ENCODE measurements at regions not wholly inside any gene's neighbourhood (a gene's known extent, or its start where the extent isn't known, plus 50 kb on each side); places are given as distances from the start of the nearest gene placed in this dataset.

DNA sequence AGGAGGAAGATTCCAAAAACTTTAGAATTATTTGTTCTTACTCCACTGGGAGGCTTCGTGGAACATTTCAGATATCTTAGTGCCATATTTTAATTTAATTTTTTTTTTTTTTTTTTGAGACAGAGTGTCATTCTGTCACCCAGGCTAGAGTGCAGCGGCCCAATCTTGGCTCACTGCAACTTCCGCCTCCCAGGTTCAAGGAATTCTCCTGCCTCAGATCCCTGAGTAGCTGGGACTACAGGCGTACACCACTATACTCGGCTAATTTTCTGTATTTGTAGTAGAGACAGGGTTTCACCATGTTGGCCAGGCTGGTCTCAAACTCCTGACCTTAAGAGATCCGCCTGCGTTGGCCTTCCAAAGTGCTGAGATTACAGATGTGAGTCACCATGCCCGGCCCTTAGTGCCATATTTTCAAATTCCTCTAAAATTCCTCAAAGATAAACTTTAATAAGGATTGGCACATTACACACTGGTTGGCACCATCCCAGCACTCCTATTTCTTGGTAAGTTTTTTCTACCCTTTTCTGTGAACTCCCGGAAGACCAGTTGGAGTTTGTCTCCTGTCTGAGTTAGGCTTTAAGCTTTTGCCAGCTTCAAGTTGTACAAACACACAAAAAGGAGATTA is 693.7 kb downstream of the MCTP2 start:
- DNase-seq: no peak

GRCh38 chr15:94925680-94926079 is 694.3 kb downstream of the MCTP2 start:
- no peak for DNase-seq

GRCh38 chr15:94927003-94927402 is 695.6 kb downstream of the MCTP2 start:
- DNase-seq: no peak

DNA sequence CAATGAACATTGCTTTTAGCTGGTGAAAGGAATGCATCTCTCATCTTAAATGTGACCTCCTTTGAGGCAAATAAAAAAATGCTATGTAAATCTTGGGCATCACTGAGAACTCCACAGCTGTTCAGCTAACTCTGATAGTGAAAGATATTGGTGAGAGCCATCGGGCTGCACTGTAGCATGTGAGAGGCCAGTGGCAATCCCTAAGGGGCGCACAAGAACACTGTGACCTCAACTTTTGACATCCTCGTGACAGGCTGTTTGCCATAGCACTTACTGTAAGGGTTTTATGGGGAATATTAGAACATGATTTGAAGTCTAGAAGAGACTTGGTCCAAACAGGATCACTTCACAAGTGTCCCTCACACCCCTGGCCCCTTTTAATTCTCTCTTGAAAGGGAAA is 697.9 kb downstream of the MCTP2 start:
- DNase-seq: no peak

DNA sequence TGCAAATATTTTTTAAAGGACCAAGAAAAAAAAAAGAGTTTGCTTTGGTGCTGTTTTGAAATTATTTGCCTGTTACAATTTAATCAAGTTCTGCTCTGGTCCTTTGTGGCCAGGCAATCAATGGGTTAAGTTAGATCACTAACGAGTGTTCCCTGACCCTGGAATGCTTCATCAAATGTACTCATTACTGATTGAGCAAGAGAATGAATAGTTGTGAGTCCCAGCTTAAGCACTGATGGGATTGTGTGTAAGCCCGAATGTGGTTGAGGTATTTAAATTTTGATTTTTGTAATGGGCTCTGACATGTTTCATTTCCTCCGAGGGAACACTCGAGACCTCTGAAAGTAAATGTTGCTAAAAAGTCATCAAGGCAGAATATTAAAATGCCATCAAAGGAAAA is 699.1 kb downstream of the MCTP2 start:
- no peak for DNase-seq

GRCh38 chr15:94930960-94931359 is 699.6 kb downstream of the MCTP2 start:
- no peak for DNase-seq

DNA sequence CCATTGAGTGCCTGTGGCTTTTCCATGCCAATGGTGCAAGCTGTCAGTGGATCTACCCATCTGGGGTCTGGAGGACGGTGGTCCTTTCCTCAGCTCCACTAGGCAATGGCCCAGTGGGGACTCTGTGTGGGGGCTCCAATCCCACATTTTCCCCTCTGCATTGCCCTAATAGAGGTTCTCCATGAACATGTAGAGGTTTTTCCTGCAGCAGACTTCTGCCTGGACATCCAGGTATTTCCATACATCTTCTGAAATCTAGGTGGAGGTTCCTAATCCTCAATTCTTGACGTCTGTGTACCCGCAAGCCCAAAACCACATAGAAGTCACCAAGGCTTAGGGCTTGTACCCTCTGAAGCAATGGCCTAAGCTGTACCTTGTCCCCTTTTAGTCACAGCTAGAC is 703.1 kb downstream of the MCTP2 start:
- no peak for DNase-seq

DNA sequence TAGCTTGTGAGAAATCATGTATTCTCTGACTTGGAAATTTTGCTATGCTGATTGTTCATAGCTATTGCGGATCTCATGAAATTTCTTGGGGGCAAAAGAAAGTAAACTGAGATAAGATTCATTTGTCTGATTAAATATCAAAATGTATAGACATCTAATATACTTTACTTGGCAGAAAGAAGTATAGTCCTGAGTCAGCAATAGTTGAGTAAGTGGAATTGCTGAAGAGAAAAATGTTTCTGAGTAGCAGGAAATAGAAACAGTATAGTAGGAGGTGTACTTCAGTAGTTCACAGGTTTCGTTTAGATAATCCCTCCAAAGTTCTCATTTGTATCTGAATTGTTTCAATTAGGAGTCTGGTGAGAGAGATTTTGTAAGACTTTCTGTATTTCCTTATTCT is 705.9 kb downstream of the MCTP2 start:
- DNase-seq: no peak

- no peak for DNase-seq
These were observed 712.5 kb downstream of the MCTP2 start for GRCh38 chr15:94943888-94944287.

DNA sequence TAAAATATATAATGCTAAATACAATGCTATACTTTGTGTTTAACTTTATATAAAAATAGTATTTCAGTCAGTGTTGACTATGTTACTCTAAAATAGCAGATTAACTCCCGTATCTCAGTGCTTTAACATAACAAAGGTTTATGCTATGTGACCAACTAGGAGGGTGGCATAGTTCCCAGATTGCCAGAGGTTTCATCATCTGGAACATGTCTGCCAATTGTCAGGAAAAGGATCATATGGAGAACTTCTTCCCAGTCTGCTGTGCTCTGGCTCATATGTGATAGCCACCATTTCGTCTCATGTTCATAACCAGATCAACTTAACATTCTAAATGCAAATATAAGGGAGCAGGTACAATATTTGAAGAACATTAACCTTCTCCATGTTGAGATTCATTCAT is 720.2 kb downstream of the MCTP2 start:
- DNase-seq: no peak

DNA sequence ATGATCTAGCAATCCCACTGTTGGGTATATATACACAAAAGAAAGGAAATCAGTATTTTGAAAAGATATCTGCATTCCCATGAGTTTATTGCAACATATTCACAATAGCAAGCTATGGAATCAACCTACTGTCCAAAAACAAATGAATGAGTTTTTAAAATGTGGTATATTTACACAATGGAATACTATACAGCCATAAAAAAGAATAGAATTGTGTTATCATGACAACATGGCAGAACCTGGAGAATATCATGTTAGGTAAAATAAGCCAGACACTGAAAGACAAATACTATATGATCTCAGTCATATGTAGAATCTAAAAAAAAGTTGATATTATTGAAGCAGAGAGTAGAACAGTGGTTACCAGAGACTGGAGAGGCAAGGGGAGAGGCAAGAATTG is 732.6 kb downstream of the MCTP2 start:
- no peak for DNase-seq

- no peak for DNase-seq
These were observed 734.2 kb downstream of the MCTP2 start for GRCh38 chr15:94965593-94965992.

DNA sequence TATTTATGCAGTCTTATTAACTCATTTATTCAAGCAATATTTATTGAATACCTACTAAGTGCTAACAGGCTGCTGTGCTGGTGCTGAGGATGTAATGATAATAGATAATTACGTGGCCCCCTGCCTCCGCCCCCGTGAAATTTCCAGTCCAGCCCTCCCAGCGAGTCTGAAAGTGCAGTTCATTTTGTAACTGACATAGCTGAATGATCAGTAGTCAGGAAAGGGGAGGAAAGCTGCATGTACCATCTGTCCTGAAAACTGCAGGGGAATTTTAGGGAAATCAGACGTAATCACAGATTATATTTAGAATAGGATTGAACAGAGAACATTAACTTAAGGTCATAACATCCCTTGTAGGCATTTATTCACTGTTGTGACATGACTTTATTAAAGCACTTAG is 736.8 kb downstream of the MCTP2 start:
- DNase-seq: no peak

DNA sequence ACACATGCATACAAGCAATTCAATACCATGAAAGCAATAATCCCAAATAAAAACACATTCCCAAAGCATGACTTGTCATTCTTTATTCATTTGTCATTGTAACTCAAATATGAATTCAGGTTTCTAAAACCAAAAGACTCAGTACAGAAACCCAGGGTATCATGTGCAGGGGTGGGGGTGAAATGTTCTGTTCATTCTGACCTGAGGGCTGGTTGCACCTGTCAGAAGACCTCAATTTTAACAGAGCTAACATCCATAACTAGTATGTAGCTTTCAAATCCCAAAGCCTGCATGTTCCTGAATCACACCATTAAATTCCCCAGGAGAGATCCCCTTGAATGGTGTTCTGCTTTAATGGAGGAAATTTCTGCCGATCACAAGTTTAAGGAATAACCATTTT is 738.7 kb downstream of the MCTP2 start:
- DNase-seq: no peak

DNA sequence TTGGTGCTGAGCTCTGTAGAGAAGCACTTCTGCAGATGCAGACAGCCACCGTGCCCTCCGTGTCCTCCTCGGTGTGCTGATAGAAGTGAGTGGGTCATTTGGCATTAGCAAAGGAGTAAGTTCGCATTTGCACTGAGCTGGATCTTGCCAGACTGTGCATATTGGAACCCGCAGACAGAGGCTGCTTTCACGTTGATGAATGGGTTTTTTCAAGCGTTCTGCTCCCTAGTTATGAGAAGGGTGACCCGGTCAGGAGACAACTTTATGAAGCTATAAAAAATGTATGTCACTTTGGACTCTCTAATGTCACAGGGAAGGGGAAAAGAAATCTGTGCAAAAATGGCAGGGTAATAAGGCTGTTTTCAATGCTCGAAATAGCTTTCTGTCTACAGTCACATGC is 739.4 kb downstream of the MCTP2 start:
- DNase-seq: no peak

- DNase-seq: no peak
These were observed 741.0 kb downstream of the MCTP2 start for GRCh38 chr15:94972314-94972713.

DNA sequence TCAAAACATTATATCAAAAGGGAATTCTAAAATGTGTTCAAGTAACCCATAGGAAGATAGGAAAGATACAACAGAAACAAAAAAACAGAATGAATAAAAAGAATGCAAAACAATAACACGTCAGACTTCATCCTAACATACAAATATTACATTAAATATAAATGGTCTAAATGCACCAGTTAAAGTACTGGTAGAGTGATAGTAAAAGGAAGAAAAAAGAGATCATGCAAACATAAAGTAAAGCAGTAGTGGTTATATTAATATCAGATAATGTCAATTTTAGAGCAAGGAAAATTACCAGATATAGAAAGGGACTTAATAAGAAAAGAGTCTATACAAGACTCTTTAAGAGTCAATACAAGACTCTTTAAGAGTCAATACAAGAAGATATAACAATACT is 755.7 kb downstream of the MCTP2 start:
- no peak for DNase-seq

DNA sequence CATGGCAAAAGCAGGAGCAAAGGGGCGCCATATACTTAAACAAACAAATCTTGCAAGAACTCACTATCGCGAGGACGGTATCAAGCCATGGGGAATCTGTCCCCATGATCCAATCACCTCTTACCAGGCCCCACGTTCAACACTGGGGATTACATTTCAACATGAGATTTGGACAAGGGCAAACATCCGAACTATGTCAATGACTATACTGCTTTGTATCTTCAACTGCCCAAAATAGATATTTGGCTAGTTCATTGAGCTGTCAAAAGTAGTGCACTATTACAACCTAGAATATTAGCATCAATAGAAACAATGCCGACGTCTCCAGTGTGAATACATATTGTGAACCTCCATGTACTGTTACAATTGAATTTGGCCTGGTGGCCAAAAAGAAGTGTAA is 760.4 kb downstream of the MCTP2 start:
- no peak for DNase-seq

DNA sequence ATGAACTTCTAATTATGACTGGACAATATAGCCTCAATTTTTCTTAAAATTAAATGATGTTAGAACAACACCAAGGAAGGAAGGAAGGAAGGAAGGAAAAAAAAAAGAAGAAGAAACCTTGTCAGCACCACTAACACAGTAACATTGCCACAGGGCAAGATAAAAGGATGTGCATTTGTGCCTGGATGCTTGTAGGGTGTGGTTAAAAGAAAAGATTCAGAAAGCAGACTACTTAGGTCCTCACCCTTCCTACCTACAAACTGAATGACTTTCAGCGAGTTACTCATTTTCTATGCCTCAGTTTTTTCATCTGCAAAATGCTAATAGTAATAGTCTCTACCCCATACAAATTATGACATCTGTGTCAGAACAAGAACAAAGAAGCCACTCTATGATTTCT is 778.3 kb downstream of the MCTP2 start:
- DNase-seq: no peak

DNA sequence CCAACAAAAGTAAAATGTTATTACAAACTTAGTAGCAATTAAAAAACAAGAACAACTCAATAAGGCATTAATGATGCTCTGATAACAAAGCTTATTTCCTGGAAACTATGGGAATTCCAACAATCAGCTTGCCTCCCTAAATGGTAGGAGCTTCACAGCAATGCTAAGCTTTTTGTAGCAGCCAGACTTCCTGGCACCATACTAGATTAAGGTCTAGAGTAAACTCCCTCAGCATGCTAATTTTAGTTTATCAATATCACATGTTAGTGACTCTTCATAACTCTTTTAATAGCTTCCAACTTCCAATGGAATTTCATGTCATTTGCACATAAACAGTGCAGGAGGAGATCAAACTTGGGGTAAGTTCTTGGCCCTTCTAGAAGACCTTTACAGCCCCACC is 782.0 kb downstream of the MCTP2 start:
- DNase-seq: no peak

DNA sequence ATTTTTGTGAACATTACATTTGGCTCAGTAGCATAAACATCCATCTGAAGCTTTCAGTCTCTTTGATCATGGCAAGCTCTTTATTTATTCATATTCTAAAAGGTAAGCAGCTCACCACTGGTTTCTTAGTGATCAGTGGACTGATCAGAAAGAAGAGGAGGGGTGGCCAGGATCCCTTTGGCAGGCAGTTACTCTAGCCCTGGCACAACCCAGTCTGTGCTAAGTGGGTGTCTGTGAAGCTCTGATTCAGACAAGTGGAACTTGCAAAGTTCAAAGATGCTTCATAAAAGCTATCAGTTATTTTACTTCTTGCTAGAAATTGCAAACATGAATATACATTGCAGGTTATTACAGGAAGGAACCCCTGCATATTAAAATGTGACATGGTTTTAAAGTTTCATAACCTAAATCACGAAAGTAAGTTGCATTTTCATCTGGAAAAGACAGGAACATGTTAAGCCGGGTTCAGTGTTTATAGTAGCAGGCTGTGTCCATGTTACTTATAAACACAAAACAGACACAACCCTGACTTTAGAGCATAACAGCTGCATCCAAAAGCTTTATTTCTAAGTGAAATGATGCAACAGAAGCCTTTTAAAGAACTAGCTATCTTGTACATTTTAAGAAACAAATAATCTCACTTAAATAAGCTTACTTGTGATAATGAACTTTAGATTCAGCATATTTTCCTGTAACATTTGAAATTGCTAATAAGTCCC is 785.3 kb downstream of the MCTP2 start:
- DNase-seq: no peak

DNA sequence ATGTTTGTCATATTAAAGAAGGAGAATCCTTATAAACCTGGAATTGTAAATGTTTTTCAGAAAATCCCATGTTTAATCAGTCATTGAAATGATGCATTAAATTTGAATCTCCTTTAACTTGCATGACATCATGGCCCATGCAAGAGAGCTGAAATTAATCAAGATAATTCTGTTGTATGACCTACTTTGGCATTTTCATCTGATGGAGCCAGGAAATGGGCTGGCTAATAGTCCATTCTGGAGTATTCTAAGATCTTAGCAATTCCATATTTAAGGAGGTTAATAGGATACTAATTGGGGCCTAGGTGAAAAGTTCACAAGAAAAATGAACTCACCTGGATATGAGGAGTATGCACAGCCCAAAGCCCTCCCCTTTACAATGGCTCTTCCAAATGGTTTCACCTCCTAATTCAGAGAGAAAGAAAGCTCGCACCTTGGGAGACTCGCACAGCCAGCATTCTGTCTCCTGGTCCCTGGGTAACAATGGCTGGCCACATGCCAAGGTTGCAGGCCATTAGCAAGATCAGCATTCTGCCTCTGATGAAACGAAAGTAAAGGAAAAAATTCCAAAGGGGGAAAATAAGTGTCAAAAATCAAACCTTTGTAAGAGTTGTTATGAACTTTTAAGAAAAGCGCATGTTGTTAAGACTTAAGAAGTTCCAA is 786.4 kb downstream of the MCTP2 start:
- no peak for DNase-seq

GRCh38 chr15:95018888-95019545 is 787.7 kb downstream of the MCTP2 start:
- no peak for DNase-seq

DNA sequence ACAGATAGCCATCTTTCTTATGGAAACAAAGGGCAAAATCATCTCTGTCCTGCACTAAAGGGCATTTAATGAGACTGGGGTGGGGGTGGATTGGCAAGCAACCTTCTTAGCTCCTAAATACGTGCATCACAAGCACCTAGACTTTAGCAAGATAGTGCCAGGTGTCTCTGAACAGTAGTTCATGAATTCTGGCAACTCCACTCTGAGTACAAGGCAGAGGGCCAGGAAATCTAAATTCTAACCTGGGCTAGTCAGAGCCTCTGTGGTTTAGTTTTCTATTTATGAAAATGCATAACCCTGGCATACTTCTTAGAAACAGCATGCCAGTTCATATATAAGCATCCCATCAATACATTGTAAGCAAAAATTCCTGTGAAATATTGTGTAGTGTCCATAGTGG is 788.5 kb downstream of the MCTP2 start:
- DNase-seq: no peak

Data from activated CD4-positive, alpha-beta T cell treated with anti-CD3 and anti-CD28 coated beads for 1 hour (primary cell).